IPS-18a (cell line): ENCODE measurements at regions not wholly inside any gene's neighbourhood (a gene's known extent, or its start where the extent isn't known, plus 50 kb on each side); places are given as distances from the start of the nearest gene placed in this dataset.

ENCODE experiments used
- H3K27ac ChIP-seq: one replicate; pipeline ENCODE4 v1.5.1; 2013; ENCODE audit warnings: low read length
- H3K27me3 ChIP-seq: one replicate; pipeline ENCODE4 v1.6.1; 2013; ENCODE audit warnings: mild to moderate bottlenecking, low read length; ENCODE audit not compliant: control insufficient read depth, insufficient read depth
- H3K36me3 ChIP-seq: one replicate; pipeline ENCODE4 v1.6.1; 2013; ENCODE audit warnings: low read depth, low read length; ENCODE audit not compliant: control insufficient read depth
- H3K4me1 ChIP-seq: one replicate; pipeline ENCODE4 v1.6.1; 2013; ENCODE audit warnings: low read depth, low read length; ENCODE audit not compliant: control insufficient read depth
- H3K4me3 ChIP-seq: one replicate; pipeline ENCODE4 v1.5.1; 2013; ENCODE audit warnings: low read length
- H3K9ac ChIP-seq: one replicate; pipeline ENCODE4 v1.6.1; 2013; ENCODE audit warnings: mild to moderate bottlenecking, low read length, moderate library complexity
- H3K9me3 ChIP-seq: one replicate; pipeline ENCODE4 v1.6.1; 2013; ENCODE audit warnings: low read depth, low read length; ENCODE audit not compliant: control insufficient read depth

DNA sequence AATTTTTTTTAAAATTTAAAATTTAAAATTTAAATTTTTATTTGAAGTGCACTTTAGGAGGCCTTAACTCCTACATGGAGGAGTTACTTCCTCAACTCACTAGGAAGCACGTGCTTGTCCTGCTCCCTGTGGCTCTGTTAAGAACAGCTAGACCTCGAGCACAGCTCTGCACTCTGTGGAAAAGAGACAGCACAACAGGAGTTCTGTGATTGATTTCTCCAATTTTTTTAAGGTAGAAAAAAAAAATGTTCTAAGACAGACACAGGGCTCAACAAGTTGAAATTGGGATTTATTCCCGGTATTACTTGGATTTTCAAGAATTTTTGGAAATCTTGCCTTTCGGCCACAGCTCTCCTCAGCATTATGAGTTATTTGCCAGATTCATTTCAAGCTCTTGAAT is 356.6 kb upstream of the LYPLAL1 start:
- H3K9ac ChIP-seq = no peak overlapping the region
- H3K9me3 ChIP-seq = no peaks in the 10 kb centered on the region
- H3K36me3 ChIP-seq = no peaks in the 10 kb centered on the region
- H3K27me3 ChIP-seq = no peaks in the 10 kb centered on the region
- no peak overlapping the region for H3K27ac ChIP-seq
- H3K4me3 ChIP-seq = no peak overlapping the region
- H3K4me1 ChIP-seq = no peaks in the 10 kb centered on the region

DNA sequence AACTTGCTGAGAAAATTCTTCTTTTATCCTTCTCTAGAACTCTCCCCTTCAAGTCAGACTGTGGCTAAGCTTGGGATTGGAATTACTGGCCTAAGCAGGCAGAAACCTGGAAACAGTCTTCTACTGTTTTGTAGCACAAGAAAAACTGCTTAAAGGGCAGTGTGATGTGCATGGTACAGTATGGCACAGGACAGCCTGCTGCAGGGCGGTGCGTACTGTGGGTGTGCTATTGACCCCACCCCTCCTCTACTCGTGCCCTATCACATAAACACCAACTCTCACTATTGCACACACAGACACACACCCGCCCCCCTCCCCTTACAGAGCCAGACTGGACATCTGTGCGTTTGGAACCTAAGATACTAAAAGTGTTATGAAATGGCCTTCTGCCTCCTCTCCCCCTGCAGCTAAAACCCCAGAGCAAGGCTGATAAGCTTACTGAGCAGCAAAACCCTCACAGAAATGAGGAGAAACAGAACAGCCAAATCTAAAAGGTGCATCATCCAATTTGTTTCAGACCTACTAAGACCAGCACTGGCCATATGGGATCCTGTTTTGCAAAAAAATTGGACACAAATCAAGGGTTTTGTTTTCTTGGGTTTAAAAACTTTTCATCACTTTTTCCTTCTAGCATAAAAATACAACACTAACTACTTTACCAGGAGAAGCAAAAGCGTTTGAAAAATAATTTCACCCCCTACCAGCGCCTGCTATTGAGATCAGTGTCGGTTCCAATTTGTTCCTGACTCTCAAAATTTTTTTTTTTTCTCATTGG is 355.8 kb upstream of the LYPLAL1 start:
- H3K36me3 ChIP-seq = no peaks in the 10 kb centered on the region
- no peaks in the 10 kb centered on the region for H3K4me1 ChIP-seq
- H3K27ac ChIP-seq = no peak overlapping the region
- no peaks in the 10 kb centered on the region for H3K9me3 ChIP-seq
- no peaks in the 10 kb centered on the region for H3K27me3 ChIP-seq
- H3K4me3 ChIP-seq = no peak overlapping the region
- no peak overlapping the region for H3K9ac ChIP-seq

DNA sequence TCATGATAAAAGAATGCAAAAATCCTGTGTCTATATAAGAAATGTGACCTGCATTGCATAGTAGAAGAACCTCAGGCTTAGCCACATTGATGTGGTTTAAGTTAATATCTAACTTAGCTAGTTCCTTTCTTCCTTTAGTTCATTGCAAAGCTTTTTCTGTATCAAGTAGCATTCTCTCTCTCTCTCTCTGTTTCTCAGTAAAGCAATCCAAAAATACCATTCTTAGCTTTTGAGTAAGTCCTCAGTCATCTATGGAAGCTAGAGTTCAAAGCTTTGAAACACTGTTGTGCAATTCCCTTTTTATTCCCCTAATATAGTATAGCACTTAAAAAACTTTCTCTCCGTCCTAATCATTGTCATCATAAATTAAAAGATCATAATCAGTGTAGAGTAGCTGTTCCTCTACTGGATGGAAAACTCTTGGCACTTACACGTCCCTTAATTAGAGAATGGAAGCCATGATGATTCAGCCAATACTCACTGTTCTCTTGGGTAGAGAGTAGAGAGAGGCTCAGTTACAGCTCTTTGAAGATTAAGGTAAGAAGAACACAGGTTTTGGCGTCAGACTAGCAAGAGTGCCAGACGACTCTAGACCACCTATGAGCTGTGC is 350.3 kb upstream of the LYPLAL1 start:
- no peaks in the 10 kb centered on the region for H3K4me1 ChIP-seq
- no peaks in the 10 kb centered on the region for H3K9me3 ChIP-seq
- no peak overlapping the region for H3K4me3 ChIP-seq
- no peak overlapping the region for H3K9ac ChIP-seq
- H3K27me3 ChIP-seq = no peaks in the 10 kb centered on the region
- H3K27ac ChIP-seq = no peak overlapping the region
- no peaks in the 10 kb centered on the region for H3K36me3 ChIP-seq

DNA sequence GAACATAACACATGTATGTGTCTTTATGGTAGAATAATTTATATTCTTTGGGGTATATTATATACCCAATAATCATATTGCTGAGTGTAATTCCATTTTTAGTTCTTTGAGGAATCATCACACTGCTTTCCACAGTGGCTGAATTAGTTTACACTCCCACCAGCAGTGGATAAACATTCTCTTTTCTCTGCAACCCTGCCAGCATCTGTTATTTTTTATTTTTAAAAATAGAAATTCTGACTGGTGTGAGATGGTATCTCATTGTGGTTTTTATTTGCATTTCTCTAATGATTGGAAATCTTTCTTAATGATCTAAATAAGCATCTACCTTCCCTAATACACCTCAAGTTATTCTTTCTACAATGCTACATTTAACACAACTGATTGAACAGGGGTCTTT is 346.2 kb upstream of the LYPLAL1 start:
- Histone ChIP-seq H3K36me3 (no peaks in the 10 kb centered on the region), H3K9me3 (no peaks in the 10 kb centered on the region), H3K9ac (no peak overlapping the region), H3K27me3 (no peaks in the 10 kb centered on the region), H3K27ac (no peak overlapping the region), H3K4me1 (no peaks in the 10 kb centered on the region), H3K4me3 (no peak overlapping the region)

DNA sequence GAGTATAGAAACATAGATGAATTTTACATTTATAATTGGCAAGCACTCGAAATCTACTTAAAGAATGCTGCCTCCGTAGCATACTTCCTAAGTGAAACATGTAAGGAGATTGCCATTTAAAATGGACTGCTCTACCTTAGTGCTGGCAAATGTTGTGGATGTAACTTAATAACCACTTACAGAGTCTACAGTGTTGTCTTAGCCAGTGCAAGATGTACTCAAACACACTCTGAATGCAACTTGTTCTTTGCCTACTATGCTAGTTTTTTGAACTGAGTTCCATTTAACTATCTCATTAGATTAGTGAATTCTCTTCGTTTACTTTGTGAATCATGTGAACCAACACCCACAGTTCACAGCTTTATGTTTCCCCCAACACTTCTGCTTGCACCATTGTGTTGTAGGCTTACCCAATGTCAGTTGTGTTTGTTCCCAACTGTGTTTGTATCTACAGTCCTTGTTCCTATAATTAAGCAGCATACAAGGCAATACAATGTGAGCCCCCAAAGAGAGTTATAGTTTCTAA is 345.5 kb upstream of the LYPLAL1 start:
- H3K36me3 ChIP-seq = no peaks in the 10 kb centered on the region
- H3K27me3 ChIP-seq = no peaks in the 10 kb centered on the region
- H3K4me1 ChIP-seq = no peaks in the 10 kb centered on the region
- no peak overlapping the region for H3K4me3 ChIP-seq
- no peak overlapping the region for H3K9ac ChIP-seq
- no peak overlapping the region for H3K27ac ChIP-seq
- no peaks in the 10 kb centered on the region for H3K9me3 ChIP-seq

DNA sequence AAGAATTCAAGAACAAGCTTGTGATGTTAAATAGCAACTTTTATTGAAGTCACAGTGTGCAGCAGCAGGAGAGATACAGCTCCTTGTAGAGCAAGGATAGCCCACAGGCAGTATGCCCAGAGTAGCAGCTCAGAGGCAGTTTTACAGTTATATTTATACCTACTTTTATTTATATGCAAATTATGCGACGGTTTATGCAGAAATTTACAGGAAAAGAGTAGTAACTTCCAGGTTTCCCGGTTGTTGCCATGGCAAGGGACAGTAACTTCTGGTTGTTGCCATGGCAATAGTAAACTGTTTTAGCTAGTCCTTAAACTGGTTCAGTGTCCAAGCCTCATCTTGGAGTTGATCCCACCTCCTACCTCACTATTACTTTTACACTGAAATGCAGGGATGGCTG is 344.6 kb upstream of the LYPLAL1 start:
- Histone ChIP-seq H3K9ac (no peak overlapping the region), H3K36me3 (no peaks in the 10 kb centered on the region), H3K4me1 (no peaks in the 10 kb centered on the region), H3K27me3 (no peaks in the 10 kb centered on the region), H3K4me3 (no peak overlapping the region), H3K9me3 (no peaks in the 10 kb centered on the region), H3K27ac (no peak overlapping the region)

DNA sequence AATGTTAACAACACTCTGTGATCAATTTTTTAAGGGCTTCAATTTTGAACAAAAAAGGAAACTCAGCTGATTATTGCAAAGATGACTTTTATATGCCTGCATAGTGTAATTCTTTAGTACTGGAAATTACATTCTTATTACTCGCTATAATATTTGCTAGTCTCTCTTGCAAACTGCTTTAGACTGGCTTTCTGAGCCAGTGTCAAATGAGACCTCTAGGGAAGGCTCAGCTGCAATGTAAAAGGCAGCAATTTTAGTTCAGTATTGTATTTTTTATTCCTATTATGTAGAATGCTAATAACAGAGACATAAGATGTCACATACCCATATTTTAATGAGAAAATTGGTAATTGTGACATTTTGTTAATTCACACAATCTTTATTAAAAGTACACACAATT is 338.1 kb upstream of the LYPLAL1 start:
- H3K4me1 ChIP-seq = no peaks in the 10 kb centered on the region

DNA sequence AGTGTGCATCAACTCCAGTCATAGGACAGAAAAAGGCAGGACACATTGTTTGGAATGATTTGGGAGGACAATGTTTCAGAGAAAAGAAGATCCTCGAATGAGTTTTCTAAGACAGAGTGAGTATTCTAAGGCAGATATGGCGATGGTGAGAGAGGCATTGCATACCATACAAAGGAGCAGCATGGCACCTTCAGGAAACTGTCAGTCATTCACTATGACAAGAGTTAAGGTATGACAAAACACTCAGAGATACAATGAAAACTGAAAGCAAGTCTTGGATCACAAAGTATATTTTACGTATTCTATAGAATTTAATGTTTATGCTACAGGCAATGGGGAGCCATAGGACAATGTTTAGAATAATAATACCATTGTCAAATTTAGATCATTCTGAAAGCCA is 337.4 kb upstream of the LYPLAL1 start:
- no peaks in the 10 kb centered on the region for H3K36me3 ChIP-seq
- no peak overlapping the region for H3K4me3 ChIP-seq
- H3K27me3 ChIP-seq = no peaks in the 10 kb centered on the region
- H3K9ac ChIP-seq = no peak overlapping the region
- no peak overlapping the region for H3K27ac ChIP-seq
- H3K9me3 ChIP-seq = no peaks in the 10 kb centered on the region
- no peaks in the 10 kb centered on the region for H3K4me1 ChIP-seq

More for the DNA sequence above, 338.1 kb upstream of the LYPLAL1 start:
- no peaks in the 10 kb centered on the region for H3K27me3 ChIP-seq
- H3K9me3 ChIP-seq = no peaks in the 10 kb centered on the region
- no peak overlapping the region for H3K4me3 ChIP-seq
- no peak overlapping the region for H3K9ac ChIP-seq
- H3K36me3 ChIP-seq = no peaks in the 10 kb centered on the region
- H3K27ac ChIP-seq = no peak overlapping the region

DNA sequence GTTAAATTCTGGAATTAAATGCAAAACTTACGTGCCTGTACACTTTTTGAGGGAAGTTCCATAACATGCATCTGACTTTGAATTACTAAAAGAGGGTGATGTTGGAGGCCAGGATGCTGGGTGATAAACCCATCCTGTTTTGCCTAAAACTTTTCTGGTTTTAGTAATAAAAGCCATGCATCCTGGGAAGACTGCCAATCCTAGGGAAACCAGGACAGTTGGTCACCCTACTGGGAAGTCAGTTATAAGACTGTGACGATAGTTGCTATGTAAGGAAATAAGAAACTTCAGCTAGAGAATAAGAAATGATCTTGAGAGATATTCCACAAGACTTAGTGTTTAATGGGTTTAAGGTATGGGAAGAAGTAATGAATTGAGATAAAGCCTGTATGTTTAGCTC is 336.6 kb upstream of the LYPLAL1 start:
- Histone ChIP-seq H3K4me1 (no peaks in the 10 kb centered on the region), H3K4me3 (no peak overlapping the region), H3K9me3 (no peaks in the 10 kb centered on the region), H3K27me3 (no peaks in the 10 kb centered on the region), H3K9ac (no peak overlapping the region), H3K36me3 (no peaks in the 10 kb centered on the region), H3K27ac (no peak overlapping the region)

DNA sequence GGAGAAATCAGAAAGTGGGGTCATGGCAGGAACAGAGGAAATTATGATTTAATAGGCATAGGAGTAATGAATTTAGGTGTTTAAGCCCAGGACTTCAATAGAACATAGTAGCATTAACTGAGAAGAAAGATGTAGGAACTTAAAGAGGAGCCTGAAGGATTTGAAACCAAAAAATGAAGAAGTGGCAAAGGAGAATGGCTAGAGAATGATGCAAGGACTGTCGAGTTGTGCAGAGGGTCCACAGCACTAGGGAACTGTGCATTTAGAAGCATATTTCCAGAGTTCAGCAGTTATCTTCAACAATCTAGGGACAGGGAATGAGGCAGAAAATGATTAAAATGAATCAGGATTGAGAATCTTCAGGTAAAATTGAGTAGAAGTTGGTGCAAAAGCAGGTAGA is 328.1 kb upstream of the LYPLAL1 start:
- Histone ChIP-seq H3K27ac (no peak overlapping the region), H3K4me1 (no peaks in the 10 kb centered on the region), H3K36me3 (no peaks in the 10 kb centered on the region), H3K4me3 (no peak overlapping the region), H3K9ac (no peak overlapping the region), H3K9me3 (no peaks in the 10 kb centered on the region), H3K27me3 (no peaks in the 10 kb centered on the region)

DNA sequence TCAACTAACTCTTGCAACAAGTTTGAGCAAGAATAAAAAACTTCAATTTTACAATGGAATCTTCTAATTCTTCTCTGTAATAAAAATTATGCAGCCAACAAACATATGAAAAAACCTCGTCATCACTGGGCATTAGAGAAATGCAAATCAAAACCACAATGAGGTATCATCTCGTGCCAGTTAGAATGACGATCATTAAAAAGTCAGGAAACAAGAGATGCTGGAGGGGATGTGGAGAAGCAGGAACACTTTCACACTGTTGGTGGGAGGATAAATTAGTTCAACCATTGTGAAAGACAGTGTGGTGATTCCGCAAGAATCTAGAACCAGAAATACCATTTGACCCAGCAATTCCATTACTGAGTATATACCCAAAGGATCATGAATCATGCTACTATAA is 327.5 kb upstream of the LYPLAL1 start:
- no peaks in the 10 kb centered on the region for H3K9me3 ChIP-seq
- H3K4me1 ChIP-seq = no peaks in the 10 kb centered on the region
- H3K36me3 ChIP-seq = no peaks in the 10 kb centered on the region
- H3K9ac ChIP-seq = no peak overlapping the region
- no peak overlapping the region for H3K27ac ChIP-seq
- H3K4me3 ChIP-seq = no peak overlapping the region
- no peaks in the 10 kb centered on the region for H3K27me3 ChIP-seq
